ENCODE measurements at regions not wholly inside any gene's neighbourhood (a gene's known extent, or its start where the extent isn't known, plus 50 kb on each side); places are given as distances from the start of the nearest gene placed in this dataset.

- DNase-seq (ENCODE audit: low read depth) = no peak
- no peak overlapping the region for H3K4me3 ChIP-seq (ENCODE audit: low read depth, low read length)
- no peak for TF ChIP-seq CTCF (conservative IDR thresholded peaks at IDR 0.05; ENCODE audit: low read depth, low read length)
Observed at GRCh38 chr7:156026076-156026600, 213.9 kb upstream of the SHH start.

- no peak for TF ChIP-seq CTCF (conservative IDR thresholded peaks at IDR 0.05; ENCODE audit: low read depth, low read length)
- no peak overlapping the region for H3K4me3 ChIP-seq (ENCODE audit: low read depth, low read length)
- no peak for DNase-seq (ENCODE audit: low read depth)
Observed at GRCh38 chr7:156025675-156026074, 213.4 kb upstream of the SHH start.

GRCh38 chr7:156024201-156024600, 211.9 kb upstream of the SHH start:
- no peak for TF ChIP-seq CTCF (conservative IDR thresholded peaks at IDR 0.05; ENCODE audit: low read depth, low read length)
- no peak for DNase-seq (ENCODE audit: low read depth)
- no peak overlapping the region for H3K4me3 ChIP-seq (ENCODE audit: low read depth, low read length)

- DNase-seq (ENCODE audit: low read depth) = no peak
- no peak for TF ChIP-seq CTCF (conservative IDR thresholded peaks at IDR 0.05; ENCODE audit: low read depth, low read length)
- H3K4me3 ChIP-seq (ENCODE audit: low read depth, low read length) = no peak overlapping the region
Observed at GRCh38 chr7:156022483-156023459, 210.5 kb upstream of the SHH start.

- DNase-seq (ENCODE audit: low read depth) = peak; percentile 22
- no peak overlapping the region for H3K4me3 ChIP-seq (ENCODE audit: low read depth, low read length)
- TF ChIP-seq CTCF (conservative IDR thresholded peaks at IDR 0.05; ENCODE audit: low read depth, low read length) = no peak
Observed at GRCh38 chr7:156021471-156021870, 209.2 kb upstream of the SHH start.

GRCh38 chr7:156020566-156020965, 208.3 kb upstream of the SHH start:
- no peak for TF ChIP-seq CTCF (conservative IDR thresholded peaks at IDR 0.05; ENCODE audit: low read depth, low read length)
- H3K4me3 ChIP-seq (ENCODE audit: low read depth, low read length) = no peak overlapping the region
- no peak for DNase-seq (ENCODE audit: low read depth)

All from epithelial cell of proximal tubule (primary cell).